Skeletal muscle tissue (tissue), 3 donors: ENCODE measurements at regions not wholly inside any gene's neighbourhood (a gene's known extent, or its start where the extent isn't known, plus 50 kb on each side); places are given as distances from the start of the nearest gene placed in this dataset.

Experiments used
- H3K27ac ChIP-seq: one replicate; pipeline ENCODE4 v1.7.0; 2013; ENCODE audit warnings: mild to moderate bottlenecking, low read depth, low read length, inconsistent platforms
- H3K27me3 ChIP-seq, 3 donors: one replicate each; pipeline ENCODE4 v1.7.0; 2013; ENCODE audit warnings: low read length in 3 of 3; ENCODE audit not compliant: control insufficient read depth in 3 of 3, insufficient read depth in 3 of 3
- H3K36me3 ChIP-seq, 3 donors: one replicate each; pipeline ENCODE4 v1.7.0; 2013; ENCODE audit warnings: low read length in 3 of 3; ENCODE audit not compliant: control insufficient read depth in 3 of 3, insufficient read depth in 3 of 3
- H3K4me1 ChIP-seq, 3 donors: one replicate each; pipeline ENCODE4 v1.7.0; 2013; ENCODE audit warnings: low read length in 3 of 3, mild to moderate bottlenecking in 3 of 3; ENCODE audit not compliant: control insufficient read depth in 3 of 3, insufficient read depth in 3 of 3
- H3K4me3 ChIP-seq, 3 donors: one replicate each; pipeline ENCODE4 v1.7.0; 2013; ENCODE audit warnings: low read length in 3 of 3
- H3K9ac ChIP-seq, 3 donors: one replicate each; pipeline ENCODE4 v1.7.0; 2013; ENCODE audit warnings: low read length in 3 of 3, mild to moderate bottlenecking in 3 of 3, moderate library complexity in 2 of 3, low read depth in 1 of 3
- H3K9me3 ChIP-seq, 3 donors: one replicate each; pipeline ENCODE4 v1.7.0; 2013; ENCODE audit warnings: low read length in 3 of 3; ENCODE audit not compliant: control insufficient read depth in 3 of 3
- donor health status: Osteomylitis.

DNA sequence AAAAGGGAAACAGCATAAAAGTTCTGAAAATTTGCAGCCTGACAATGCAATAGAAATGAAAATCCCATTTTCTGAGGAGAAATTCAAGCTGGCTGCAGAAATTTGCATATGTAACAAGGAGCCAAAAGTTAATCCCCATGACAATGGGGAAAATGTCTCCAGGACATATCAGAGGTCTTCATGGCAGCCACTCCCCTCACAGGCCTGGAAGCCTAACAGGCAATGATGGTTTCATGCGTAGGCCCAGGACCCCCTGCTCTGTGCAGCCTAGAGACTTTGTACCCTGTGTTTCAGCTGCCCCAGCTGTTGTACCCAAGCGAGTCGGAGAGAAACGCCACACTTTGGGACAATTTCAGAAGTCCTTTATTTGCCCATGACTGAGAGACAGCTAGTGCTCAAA lies 701.3 kb upstream of the KLHL1 start:
- Histone ChIP-seq H3K9ac (no peak overlapping the region), H3K36me3 (no peaks in the 10 kb centered on the region), H3K4me1 (no peaks in the 10 kb centered on the region), H3K27ac (no peak overlapping the region), H3K4me3 (no peak overlapping the region), H3K9me3 (no peaks in the 10 kb centered on the region), H3K27me3 (no peaks in the 10 kb centered on the region)

GRCh38 chr13:70798385-70798784 lies 690.1 kb upstream of the KLHL1 start:
- Histone ChIP-seq H3K4me1 (no peaks in the 10 kb centered on the region), H3K4me3 (no peak overlapping the region), H3K36me3 (no peaks in the 10 kb centered on the region), H3K9ac (no peak overlapping the region), H3K27me3 (no peaks in the 10 kb centered on the region), H3K27ac (no peak overlapping the region), H3K9me3 (no peaks in the 10 kb centered on the region)

DNA sequence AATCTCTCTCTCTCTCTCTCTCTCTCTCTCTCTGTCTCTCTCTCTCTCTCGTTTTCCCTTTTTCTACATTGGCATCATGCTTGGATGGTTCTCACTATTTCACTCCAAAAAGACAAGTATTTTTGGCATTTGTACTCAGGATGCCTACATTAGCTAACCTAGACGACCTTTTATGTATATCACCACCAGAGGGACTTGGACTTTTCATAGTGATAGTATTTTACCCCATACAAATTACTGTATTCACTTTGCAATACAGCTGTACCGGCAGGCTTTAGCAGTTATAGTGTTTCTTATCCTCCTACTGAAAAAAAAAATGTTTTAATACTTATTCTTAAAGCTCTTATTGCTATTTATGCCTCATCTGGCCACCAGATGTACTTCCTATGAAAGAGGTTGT lies 687.2 kb upstream of the KLHL1 start:
- Histone ChIP-seq H3K9me3 (no peaks in the 10 kb centered on the region), H3K36me3 (no peaks in the 10 kb centered on the region), H3K27ac (no peak overlapping the region), H3K9ac (no peak overlapping the region), H3K4me3 (no peak overlapping the region), H3K4me1 (no peaks in the 10 kb centered on the region), H3K27me3 (no peaks in the 10 kb centered on the region)

DNA sequence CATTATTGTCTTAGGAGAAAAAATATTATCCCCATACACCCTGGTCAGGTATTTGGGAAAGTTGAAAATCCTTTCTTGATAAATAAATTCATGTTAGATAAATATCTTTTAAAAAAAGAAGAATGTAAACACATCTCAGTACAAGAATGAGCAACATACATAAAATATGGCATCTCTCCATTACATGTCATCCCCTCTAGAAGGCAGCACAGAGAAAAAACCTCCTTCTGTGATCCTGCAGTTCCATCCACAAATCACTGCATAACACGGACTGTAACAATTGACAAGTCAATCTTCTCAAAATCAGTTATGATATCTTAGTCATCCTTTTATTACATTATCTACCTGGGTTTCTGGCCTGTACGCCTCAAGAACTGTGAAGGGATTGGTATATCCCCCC lies 683.9 kb upstream of the KLHL1 start:
- Histone ChIP-seq H3K27ac (no peak overlapping the region), H3K4me1 (no peaks in the 10 kb centered on the region), H3K9ac (no peak overlapping the region), H3K36me3 (no peaks in the 10 kb centered on the region), H3K9me3 (no peaks in the 10 kb centered on the region), H3K4me3 (no peak overlapping the region), H3K27me3 (no peaks in the 10 kb centered on the region)

GRCh38 chr13:70789751-70790150 lies 681.5 kb upstream of the KLHL1 start:
- no peak overlapping the region for H3K9ac ChIP-seq
- no peak overlapping the region for H3K4me3 ChIP-seq
- no peaks in the 10 kb centered on the region for H3K27me3 ChIP-seq
- no peaks in the 10 kb centered on the region for H3K4me1 ChIP-seq
- H3K36me3 ChIP-seq: no peaks in the 10 kb centered on the region
- no peak overlapping the region for H3K27ac ChIP-seq
- no peaks in the 10 kb centered on the region for H3K9me3 ChIP-seq

DNA sequence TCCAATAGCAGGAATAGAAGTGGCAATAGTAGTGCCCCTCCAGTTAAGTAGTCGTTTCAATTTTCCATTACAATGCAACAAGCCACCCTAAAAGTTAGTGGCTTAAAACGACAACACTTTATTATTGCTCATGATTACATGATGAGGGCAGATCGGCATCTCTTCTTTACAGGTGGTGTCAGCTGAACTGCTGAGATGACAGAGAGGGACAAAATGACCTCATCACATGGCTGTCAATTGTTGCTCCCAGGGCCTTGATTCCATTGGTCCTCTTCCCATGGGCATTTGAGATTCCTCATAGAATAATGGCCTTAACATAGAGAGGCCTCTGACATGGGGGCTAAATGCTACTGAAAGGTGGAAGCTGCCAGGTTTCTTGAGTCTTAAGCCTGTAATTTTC lies 679.8 kb upstream of the KLHL1 start:
- H3K36me3 ChIP-seq: no peaks in the 10 kb centered on the region
- no peaks in the 10 kb centered on the region for H3K4me1 ChIP-seq
- no peaks in the 10 kb centered on the region for H3K9me3 ChIP-seq
- H3K27me3 ChIP-seq: no peaks in the 10 kb centered on the region
- H3K27ac ChIP-seq: no peak overlapping the region
- no peak overlapping the region for H3K4me3 ChIP-seq
- H3K9ac ChIP-seq: no peak overlapping the region

GRCh38 chr13:70784207-70784989 lies 676.1 kb upstream of the KLHL1 start:
- Histone ChIP-seq H3K27ac (no peak overlapping the region), H3K4me3 (no peak overlapping the region), H3K9ac (no peak overlapping the region), H3K36me3 (no peaks in the 10 kb centered on the region), H3K4me1 (no peaks in the 10 kb centered on the region), H3K9me3 (no peaks in the 10 kb centered on the region), H3K27me3 (no peaks in the 10 kb centered on the region)

GRCh38 chr13:70769817-70770216 lies 661.6 kb upstream of the KLHL1 start:
- H3K9me3 ChIP-seq: no peaks in the 10 kb centered on the region
- no peak overlapping the region for H3K4me3 ChIP-seq
- no peaks in the 10 kb centered on the region for H3K4me1 ChIP-seq
- H3K27me3 ChIP-seq: no peaks in the 10 kb centered on the region
- H3K9ac ChIP-seq: no peak overlapping the region
- no peak overlapping the region for H3K27ac ChIP-seq
- no peaks in the 10 kb centered on the region for H3K36me3 ChIP-seq

GRCh38 chr13:70758932-70759331 lies 650.7 kb upstream of the KLHL1 start:
- no peak overlapping the region for H3K27ac ChIP-seq
- H3K9me3 ChIP-seq: no peaks in the 10 kb centered on the region
- H3K4me1 ChIP-seq: no peaks in the 10 kb centered on the region
- no peak overlapping the region for H3K9ac ChIP-seq
- no peak overlapping the region for H3K4me3 ChIP-seq
- no peaks in the 10 kb centered on the region for H3K27me3 ChIP-seq
- H3K36me3 ChIP-seq: no peaks in the 10 kb centered on the region

DNA sequence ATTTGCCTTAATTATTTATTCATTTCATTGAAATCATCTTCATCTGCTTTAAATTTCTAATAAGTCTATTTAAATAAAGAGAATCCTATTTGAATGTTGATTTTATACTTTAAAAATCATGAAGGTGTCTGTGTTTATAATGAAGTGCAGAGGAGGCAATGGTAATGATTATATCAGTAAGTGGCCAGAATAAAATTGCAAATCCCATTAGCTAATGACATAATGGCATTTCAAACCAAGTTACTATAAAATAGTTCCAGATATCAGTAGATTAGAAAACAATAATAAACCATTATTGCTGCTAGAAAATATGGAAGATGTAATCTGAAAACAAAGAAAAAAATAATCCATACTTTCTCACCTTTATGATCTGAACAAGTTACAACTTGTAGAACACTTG lies 647.8 kb upstream of the KLHL1 start:
- Histone ChIP-seq H3K36me3 (no peaks in the 10 kb centered on the region), H3K4me3 (no peak overlapping the region), H3K9me3 (no peaks in the 10 kb centered on the region), H3K9ac (no peak overlapping the region), H3K4me1 (no peaks in the 10 kb centered on the region), H3K27ac (no peak overlapping the region), H3K27me3 (no peaks in the 10 kb centered on the region)
